HS-27A (cell line): ENCODE measurements at regions not wholly inside any gene's neighbourhood (a gene's known extent, or its start where the extent isn't known, plus 50 kb on each side); places are given as distances from the start of the nearest gene placed in this dataset.

Experiments used
- DNase-seq: peaks from one replicate; pipeline ENCODE4 v3.0.0-alpha.2; 2012; ENCODE audit warnings: low read depth, missing footprints

DNA sequence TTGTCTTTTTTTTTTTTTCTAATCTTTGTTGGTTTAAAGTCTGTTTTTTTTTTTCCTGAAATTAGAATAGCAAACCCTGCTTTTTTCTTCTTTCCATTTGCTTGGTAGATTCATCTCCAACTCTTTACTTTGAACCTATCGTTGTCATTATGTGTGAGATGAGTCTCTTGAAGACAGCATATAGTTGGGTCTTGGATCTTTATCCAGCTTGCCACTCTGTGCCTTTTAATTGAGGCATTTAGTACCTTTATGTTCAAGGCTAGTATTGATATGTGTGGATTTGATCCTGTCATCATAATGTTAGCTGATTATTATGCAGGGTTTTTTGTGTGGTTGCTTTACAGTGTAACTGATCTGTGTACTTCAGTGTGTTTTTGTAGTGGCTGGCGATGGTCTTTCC lies 383.8 kb downstream of the MAN2A1 start:
- DNase-seq: no peak

DNA sequence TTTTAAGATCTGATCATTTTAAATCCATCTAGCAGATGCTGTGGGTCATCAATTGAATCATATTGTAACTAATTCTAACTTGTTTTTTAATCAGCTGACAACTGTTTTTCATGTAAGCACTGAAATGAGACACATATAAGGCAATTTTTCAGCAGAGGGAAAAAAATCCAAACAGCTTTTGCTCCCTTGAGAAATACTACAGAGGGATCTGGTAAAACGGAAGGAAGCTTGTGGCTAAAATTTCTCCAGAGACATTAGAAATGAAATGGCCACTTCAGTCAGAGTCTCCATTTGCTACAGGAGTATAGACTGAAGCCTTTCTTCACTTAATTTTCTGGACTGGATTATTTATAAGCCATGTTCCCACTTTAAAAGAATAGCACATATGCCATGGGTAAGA lies 385.9 kb downstream of the MAN2A1 start:
- no peak for DNase-seq

DNA sequence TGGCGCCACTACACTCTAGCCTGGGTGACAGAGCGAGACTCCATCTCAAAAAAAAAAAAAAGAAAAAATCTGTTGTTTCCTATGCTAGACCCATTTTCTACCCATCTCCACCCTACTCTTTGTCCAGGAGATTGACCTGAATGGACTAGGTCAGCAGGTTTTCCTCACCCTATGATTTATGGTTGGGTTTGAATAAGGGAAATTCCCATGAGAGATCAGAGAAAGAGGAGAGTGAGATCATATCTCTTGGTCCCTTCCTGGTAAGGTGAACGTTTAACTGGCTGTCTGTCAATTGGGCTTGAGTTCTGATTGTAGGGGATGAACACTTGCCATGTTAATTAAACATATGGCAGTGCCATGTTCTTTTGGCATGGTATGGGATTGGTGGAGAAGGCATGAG lies 387.4 kb downstream of the MAN2A1 start:
- no peak for DNase-seq

DNA sequence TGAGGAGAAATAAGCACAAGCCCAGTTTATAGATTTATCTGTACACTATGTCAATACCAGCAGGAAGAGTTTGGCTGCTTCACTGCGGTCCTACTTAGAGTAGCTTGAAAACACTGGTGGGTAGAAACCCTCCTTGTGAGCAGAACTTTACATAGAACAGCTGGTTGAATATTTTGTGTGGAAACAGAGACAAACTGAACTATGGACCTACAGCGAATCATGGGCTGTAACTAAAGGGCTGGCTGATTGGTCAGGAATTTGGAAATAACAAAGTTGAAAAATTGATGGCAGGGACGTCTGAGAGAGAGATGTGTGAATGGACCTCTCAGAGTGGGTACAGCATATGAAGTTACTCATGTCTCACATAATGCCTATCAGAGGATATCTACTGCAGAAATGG lies 392.5 kb downstream of the MAN2A1 start:
- no peak for DNase-seq

DNA sequence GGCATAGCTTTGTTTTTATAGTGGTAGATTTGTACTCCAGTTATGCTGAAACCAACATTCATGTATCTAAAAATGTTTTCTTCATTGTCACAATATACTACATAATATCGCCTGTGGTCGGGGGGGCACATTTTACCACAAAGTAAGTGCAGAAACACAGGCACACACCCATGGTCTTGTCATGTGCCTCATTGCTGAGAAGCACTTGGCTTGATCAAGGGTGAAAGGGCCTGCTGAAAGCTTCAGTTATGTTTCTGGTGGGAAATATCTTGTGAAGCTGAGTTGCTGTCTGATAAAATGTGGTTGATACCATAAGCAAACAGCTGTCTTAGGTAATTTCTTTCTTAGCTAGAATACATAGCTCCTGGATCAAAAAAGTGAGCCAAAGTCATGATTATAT lies 393.1 kb downstream of the MAN2A1 start:
- DNase-seq: no peak

DNA sequence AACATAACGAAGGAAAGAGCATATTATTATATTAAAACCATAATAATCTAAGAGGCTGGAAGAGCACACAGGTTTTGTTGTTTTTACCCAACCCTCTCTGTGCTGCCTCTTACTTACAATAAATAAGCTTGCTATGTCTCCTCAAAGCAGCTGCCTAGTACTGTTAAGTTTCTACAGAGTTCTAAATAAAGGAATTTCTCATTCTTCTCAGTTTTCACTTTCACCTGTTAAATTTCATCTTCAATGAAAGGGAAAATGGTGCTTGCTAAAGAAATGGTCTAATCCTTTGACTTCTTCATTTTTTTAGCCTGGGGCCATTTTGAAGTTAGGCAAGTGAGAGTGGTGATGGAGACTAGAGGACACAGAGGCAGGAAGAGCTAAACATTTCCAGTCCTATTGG lies 396.1 kb downstream of the MAN2A1 start:
- no peak for DNase-seq

DNA sequence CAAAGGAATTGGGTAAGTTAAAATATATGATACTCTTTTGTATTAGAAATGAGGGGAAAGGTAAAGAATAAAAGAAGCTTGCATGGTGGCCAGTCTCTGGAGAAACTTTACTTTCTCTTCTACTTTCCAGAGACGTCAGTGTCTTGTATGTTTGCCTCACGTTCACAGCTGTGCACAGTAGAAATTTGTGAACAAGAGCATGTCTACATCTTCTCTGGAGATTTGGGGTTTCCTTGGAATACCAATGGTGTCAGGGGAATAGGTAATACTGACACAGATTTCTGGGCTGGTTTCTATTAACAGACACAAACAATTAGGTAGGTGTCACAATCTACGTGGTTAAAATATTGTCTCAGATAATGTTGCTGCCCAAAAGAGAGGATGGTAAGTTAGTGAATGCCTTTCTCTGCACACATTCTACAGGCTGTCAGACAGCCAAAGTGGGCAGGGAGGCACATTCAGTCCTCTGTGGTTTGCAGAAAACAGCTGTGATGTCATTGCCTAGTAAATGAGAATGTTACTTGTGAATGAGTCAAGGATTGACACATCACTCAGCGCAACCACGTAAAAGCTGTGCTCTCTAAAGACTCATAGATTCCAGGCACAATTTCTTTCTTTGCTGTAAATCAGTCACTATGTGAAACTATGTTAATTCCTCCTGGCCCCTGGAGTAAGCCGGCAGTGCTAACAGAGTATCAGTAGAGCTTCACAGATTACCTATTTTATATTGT lies 397.1 kb downstream of the MAN2A1 start:
- no peak for DNase-seq

DNA sequence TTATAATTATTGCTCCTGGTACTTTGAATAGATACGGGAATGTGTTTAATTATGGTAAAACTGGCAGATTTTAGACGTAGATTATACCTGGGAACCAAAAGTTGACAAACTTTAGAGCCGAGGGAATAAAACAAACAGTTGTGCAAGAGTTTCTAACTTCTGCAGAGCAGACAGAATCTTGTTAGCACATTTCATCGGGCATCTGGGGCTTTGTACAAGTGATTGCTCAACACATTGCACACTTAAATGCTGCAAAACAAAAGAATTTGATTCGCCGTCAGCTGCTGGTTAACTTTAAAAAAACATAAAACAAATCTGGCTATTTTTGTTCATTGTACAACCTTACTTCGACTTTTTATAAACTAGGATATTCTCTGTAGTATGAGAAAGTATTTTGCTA lies 398.1 kb downstream of the MAN2A1 start:
- DNase-seq: no peak

DNA sequence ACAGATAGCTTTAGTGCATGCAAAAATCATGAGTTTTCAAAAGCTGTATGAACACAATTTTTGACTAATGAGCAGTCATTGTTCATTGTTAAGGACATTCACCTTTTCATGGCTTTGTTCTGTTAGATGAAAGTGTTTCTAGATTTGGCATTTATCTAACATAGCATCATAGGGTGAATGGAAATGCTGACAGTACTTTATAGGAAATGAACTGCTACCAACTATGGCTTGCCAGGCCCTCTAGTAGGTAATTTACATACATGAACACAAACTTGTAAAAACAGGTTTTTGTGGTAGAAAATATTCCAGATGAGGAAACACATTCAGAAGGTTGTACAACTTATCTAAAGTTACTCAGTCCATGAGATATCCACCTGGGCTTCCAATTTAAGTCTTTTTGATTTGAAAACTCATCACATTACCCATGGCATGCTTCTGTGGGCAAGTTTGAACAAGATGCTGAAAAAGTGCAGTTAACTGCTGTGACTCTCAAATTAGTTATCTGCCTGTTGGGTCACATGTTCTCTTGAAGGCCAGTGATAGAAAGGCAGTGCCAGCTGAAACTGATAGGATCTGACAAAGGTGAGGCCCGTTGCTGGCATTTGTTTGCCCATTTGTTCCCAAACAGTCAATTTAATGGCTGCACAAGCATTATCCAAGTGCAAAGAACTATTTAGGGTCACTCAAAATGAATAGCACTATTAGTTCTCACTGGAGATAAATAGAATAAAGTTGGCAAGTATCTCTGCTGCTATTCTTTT lies 399.1 kb downstream of the MAN2A1 start:
- no peak for DNase-seq

DNA sequence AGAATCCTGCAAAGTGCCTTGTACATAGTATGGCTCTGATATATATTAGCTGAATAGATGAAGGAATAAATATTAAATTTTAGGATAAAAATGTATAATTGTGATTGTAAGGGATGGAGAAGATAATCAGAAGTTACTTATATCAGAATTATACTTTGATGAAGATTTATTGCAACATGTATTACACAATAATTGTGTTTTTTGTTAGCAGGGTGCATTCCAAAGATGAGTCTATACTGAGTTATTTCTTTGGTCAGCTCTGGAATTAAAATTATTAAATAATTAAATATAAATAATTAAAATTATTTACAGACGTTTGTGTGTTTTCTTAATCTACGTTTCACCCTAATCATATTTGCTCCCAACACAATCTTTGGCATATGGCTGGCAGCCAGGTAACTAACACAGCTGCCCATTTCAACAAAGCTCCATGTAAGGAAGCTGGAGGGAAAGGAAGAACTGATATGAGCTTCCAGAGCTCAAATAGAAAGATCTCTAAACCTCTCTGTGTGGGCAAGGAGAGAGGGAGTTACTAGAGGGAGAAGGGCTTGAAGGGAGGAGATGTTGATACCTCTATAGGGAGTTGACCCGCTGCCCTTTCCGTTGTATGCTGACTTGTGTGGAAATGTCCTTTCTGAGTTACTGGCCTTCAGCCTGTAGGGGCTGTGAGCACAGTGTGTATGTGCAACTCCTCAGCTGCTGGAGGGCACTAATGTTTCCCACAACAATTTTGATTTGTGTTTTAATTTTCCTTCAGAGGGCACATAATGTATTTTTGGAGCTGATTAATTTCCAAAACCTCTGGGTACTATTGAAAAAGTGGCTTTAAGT lies 403.4 kb downstream of the MAN2A1 start:
- DNase-seq: no peak

DNA sequence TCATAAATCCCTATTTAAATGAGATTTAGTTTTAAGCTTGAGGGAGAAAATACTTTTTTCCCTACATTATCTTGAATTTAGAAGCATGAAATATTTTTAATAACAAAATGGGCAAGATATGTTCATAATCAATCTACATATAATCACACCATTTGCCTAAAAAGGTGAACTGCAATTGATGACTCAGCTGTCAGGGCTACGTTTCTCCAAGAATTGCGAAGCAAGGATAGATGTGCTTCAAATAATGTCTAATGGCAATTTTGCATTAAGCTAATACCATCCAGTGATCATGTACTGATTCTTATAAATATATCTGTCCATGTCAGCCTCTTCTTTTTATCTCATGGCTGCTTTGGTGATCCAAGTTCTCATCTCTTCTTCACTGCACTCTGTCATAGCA lies 404.4 kb downstream of the MAN2A1 start:
- no peak for DNase-seq

DNA sequence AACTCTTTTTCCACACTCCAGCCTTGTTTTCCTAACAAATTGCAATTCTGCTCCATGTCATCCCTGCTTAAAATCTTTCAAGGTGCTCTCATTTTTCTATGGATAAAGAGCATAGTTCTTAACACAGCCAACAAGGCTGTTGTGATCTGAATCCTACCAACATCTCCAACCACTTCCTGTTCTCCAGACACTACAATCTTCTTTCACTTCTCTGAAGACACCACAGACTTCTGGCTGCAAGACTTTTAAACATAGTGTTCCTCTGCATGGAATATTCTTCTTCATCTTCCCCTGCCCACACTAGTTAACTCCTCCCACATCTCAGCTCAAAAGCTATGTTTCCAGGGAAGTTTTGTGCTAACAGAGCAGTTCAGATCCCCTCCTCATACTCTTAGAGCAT lies 404.8 kb downstream of the MAN2A1 start:
- no peak for DNase-seq

DNA sequence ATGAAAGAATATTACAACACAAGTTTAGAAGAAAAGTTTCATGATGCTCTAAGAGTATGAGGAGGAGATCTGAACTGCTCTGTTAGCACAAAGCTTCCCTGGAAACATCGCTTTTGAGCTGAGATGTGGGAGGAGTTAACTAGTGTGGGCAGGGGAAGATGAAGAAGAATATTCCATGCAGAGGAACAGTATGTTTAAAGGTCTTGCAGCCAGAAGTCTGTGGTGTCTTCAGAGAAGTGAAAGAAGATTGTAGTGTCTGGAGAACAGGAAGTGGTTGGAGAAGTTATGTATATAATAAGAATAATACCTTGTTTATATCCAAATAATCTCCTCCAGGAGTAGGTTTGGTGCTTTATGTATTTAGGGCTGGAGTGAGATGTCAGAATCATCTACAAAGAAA lies 406.7 kb downstream of the MAN2A1 start:
- DNase-seq: no peak

DNA sequence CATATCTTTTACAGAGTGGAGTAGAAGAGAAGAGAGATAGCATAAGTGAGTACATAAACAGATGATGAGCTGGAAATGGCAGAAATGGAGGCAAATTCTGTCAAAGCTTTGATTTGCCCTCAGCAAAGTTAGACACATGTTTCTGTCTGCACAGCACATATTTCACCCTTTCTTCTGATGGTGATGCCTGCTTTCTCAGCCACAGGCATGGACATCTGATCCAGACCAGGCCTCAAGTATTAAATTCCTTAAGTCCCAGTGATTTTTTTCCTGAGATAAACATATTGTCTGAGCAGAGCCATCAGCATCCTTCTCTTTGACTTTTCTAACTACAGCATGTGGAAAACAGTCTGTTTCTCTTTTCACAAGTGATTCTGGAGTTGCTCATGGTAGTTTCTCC lies 409.8 kb downstream of the MAN2A1 start:
- no peak for DNase-seq

DNA sequence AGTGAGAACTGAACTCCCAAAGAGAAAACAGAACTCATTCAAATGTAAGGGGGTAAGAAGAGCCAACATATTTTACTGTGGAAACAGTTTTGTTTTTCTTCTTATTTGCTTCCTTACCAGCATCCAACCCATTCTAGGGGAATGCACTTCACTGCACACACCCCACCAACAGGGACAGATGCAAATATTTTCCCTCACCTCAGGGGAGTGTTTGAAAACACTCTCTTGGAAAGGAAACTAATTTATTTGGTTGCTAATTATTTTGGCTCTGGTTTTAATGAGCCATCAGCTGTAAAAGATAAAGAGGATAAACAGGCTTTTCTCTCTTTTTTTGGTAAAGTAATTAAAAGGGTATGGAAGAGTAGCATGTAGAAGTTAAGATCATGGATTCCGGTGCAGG lies 413.4 kb downstream of the MAN2A1 start:
- DNase-seq: no peak

DNA sequence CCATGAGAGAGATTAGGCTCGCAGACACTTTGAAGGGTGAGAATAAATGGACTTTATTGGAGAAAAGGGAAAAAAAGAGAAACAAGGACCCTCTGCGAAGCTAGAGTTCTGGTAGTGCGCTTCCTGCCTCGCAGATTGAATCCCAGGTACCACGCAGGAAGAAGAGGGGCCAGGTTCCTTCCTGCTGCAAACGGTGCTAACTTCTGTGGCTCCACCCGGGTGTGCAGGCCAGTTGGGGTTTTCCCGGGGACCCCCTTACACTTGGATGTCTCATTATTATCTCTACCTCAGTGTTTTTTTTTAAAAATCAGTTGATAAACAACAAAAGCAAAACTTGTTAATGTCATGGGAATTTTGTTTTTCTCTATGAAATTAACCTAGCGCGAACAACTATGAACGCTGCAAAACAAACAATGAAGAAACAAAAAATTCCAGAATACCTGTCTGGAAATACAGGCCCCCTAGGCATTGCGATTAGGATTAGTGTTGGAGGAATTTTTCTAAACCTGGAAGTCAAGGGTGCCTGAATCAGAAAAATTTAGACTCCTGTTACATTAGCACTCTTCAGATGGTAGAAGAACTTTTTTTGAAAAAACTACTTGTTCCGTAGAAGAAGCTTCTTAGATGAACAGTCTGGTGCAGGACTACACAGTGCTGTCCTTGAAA lies 414.5 kb downstream of the MAN2A1 start:
- no peak for DNase-seq

DNA sequence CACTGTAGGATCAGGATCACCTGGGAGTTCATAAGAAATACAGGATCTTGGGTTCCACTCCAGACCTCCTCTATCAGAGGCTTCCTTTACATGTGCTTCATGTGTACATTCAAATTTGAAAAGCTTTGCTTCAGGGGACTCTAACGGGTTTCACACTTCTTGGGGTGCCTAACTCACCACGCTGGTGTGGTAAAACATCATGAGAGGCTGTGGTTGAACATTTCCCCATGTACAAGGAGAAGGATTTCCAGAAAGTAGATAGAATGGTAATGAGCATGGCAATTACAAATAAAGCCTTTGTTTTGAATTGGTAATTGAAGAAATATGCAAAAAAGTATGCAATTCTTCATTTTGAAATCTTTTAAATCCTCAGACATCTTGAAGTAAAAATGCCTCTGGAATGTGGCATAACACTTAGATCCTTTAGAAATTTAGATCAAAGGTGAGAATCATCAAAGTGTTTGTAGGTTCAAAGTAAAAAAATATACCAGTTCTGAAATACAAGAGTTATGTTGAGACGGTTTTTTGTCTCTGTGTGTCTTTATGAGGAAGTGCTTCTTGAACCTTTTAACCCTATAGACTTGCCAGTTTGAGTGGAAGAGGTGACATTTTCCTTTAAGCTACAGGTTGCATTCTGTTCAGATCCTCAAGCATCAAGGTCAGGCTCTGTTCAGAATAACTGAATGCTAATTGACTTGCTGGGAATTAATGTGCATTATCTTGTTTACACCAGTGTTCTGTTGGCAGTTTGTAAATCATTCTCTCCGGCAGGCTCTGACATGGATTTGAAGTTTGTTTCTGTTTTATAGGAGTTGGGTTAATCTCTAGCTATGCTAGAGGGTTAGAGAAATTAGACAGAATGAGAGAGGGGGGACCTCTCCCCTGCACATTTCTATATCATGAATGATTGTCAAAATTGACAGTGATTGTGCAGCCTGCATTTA lies 415.3 kb downstream of the MAN2A1 start:
- DNase-seq: no peak

DNA sequence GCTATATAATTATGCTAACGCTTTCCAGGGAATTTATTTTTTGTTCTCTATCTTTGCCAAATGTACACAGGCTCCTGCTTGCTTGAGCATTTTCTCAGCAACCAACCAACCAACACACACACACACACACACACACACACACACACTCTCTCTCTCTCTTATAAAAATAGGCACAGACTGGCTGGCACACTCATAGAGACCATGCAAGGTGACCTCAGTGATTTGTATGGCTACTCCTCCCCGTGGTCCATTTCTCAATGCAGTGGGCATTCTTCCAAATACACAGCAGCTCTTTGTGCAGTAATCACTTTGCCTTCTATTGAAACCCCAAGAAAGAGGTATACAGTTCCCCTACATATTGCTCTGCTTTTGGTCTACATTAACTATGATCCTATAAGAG lies 416.0 kb downstream of the MAN2A1 start:
- no peak for DNase-seq

DNA sequence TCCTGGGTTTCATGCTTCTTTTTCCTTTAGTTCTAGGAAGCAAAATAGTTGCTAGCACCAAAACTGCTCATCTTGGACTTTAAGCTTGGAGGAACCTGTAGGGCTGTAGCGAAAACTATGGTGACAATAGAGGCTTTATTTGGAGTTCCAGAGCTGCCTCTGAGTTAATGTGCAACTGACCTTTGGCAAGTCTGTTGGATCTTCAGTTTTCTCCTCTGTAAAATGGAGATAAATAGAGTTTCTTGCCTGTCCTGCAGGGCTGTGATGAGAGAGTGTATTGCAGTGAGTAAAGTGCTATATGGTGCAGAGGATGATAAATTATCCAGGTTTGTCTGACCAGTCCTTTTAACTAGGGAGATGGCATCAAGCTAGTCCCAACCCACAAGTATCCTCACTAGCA lies 417.0 kb downstream of the MAN2A1 start:
- no peak for DNase-seq

DNA sequence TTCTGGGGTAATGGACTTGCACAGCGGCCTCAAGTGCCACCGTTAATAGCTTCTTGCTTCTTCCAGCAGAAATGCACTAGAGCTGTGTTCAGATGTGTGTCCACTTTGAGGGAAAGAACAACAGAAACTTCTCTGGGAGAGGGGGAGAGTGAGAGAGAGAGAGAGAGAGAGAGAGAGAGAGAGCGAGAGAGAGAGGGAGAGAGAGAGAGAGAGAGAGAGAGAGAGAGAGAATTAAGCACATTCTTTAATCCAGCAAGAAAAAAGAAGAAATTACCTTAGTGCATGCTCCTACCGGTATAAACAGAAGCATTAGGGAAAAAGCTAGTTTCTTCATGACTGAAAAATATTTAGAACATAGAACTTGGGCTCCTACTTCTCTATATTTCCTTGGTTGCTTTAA lies 418.8 kb downstream of the MAN2A1 start:
- no peak for DNase-seq

DNA sequence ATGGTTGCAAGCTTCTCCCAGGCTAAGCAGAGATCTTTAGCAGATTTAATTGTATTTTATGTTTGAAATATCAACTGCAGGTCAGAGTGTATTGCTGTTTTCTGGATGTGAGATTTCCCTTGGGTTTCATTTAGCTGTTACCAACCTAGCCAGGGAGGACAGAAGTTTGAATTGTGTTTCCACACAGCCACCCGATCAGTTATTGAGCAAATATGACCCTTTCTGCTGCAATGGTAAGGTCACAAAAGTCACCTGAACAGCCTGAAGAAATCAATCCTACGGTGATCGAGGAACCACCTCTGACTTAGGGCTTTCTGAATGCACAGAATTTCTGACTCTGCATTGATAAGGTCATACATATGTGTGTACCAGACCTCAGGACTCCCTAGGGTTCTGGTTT lies 419.9 kb downstream of the MAN2A1 start:
- no peak for DNase-seq
